ENCODE measurements at regions not wholly inside any gene's neighbourhood (a gene's known extent, or its start where the extent isn't known, plus 50 kb on each side); places are given as distances from the start of the nearest gene placed in this dataset.

- Histone ChIP-seq H3K4me1 (ENCODE audit: control insufficient read depth, extremely low read depth, insufficient read depth, low read length) (no peaks in the 10 kb centered on the region), H3K9me1 (replicated peaks; ENCODE audit: control insufficient read depth, extremely low read depth, insufficient read depth, low read length) (no peaks in the 10 kb centered on the region), H3K4me3 (replicated peaks in 1 of 3; ENCODE audit: insufficient read depth in 1 of 3, low read depth in 1 of 3, low read length in 3 of 3) (no peak overlapping the region), H3K9ac (replicated peaks; ENCODE audit: extremely low read depth, insufficient read depth, low read length) (no peak overlapping the region), H3K27ac (ENCODE audit: insufficient read depth, low read depth, low read length) (no peak overlapping the region), H3K36me3 (ENCODE audit: control insufficient read depth in 2 of 2, extremely low read depth in 1 of 2, insufficient read depth in 2 of 2, low read length in 2 of 2) (no peaks in the 10 kb centered on the region), H3K9me3 (replicated peaks; ENCODE audit: control insufficient read depth, insufficient read depth, low read length) (no peaks in the 10 kb centered on the region), H4K20me1 (replicated peaks; ENCODE audit: control insufficient read depth, extremely low read depth, insufficient read depth, low read length) (no peaks in the 10 kb centered on the region), H2AFZ (ENCODE audit: low read depth, low read length) (no peak overlapping the region), H3K4me2 (ENCODE audit: insufficient read depth, low read length) (no peak overlapping the region), H3K27me3 (ENCODE audit: control insufficient read depth in 2 of 2, insufficient read depth in 2 of 2, low read length in 2 of 2) (no peaks in the 10 kb centered on the region), H3K79me2 (ENCODE audit: control insufficient read depth, insufficient read depth, low read length) (no peaks in the 10 kb centered on the region)
- intact Hi-C loops (cut with micrococcal nuclease): no loop called here
- dilution Hi-C loops (cut with MboI; ENCODE audit: extremely low pct_ligation_motif_present, low sequenced_read_pairs): no loop called here
- CTCF ChIA-PET: no interaction called here
- BruUV-seq (replicated peaks): no TSS peak
- no peak for TF ChIP-seq MAX (IDR thresholded peaks at IDR 0.05; ENCODE audit: insufficient read depth, insufficient read length)
- TF ChIP-seq GATA2 (IDR thresholded peaks at IDR 0.05; ENCODE audit: insufficient read depth, insufficient read length, low read depth, low read length): no peak
- TF ChIP-seq FOS (IDR thresholded peaks at IDR 0.05; ENCODE audit: borderline replicate concordance, insufficient read depth, low read length): no peak
- TF ChIP-seq JUN (IDR thresholded peaks at IDR 0.05; ENCODE audit: borderline replicate concordance, insufficient read depth, insufficient read length, low read depth): no peak
- TF ChIP-seq MYC (IDR thresholded peaks at IDR 0.05; ENCODE audit: low read depth, low read length): no peak
- no peak for TF ChIP-seq EZH2 (IDR thresholded peaks at IDR 0.05; ENCODE audit: borderline replicate concordance, low read depth, low read length, severe bottlenecking)
- TF ChIP-seq POLR2AphosphoS5 (IDR thresholded peaks at IDR 0.05; ENCODE audit: insufficient read depth, low read depth, low read length): no peak
- no peak for TF ChIP-seq POLR2A (IDR thresholded peaks at IDR 0.05; ENCODE audit: low read depth, low read length)
- FAIRE-seq (no peak), DNase-seq (ENCODE audit: low read depth, low spot score) (no peak)
- POLR2A ChIA-PET: no interaction called here
Observed at GRCh38 chr3:10599444-10599843, 94.1 kb upstream of the ATP2B2 start.

GRCh38 chr3:10600296-10600714 is 94.9 kb upstream of the ATP2B2 start:
- Histone ChIP-seq H4K20me1 (replicated peaks; ENCODE audit: control insufficient read depth, extremely low read depth, insufficient read depth, low read length) (no peaks in the 10 kb centered on the region), H3K4me2 (ENCODE audit: insufficient read depth, low read length) (no peak overlapping the region), H3K27me3 (ENCODE audit: control insufficient read depth in 2 of 2, insufficient read depth in 2 of 2, low read length in 2 of 2) (no peaks in the 10 kb centered on the region), H3K27ac (ENCODE audit: insufficient read depth, low read depth, low read length) (no peak overlapping the region), H3K9me3 (replicated peaks; ENCODE audit: control insufficient read depth, insufficient read depth, low read length) (no peaks in the 10 kb centered on the region), H3K9ac (replicated peaks; ENCODE audit: extremely low read depth, insufficient read depth, low read length) (no peak overlapping the region), H3K79me2 (ENCODE audit: control insufficient read depth, insufficient read depth, low read length) (no peaks in the 10 kb centered on the region), H3K36me3 (ENCODE audit: control insufficient read depth in 2 of 2, extremely low read depth in 1 of 2, insufficient read depth in 2 of 2, low read length in 2 of 2) (no peaks in the 10 kb centered on the region), H3K4me3 (replicated peaks in 1 of 3; ENCODE audit: insufficient read depth in 1 of 3, low read depth in 1 of 3, low read length in 3 of 3) (no peak overlapping the region), H3K4me1 (ENCODE audit: control insufficient read depth, extremely low read depth, insufficient read depth, low read length) (no peaks in the 10 kb centered on the region), H3K9me1 (replicated peaks; ENCODE audit: control insufficient read depth, extremely low read depth, insufficient read depth, low read length) (no peaks in the 10 kb centered on the region), H2AFZ (ENCODE audit: low read depth, low read length) (no peak overlapping the region)
- CTCF ChIA-PET: no interaction called here
- no peak for DNase-seq (ENCODE audit: low read depth, low spot score)
- POLR2A ChIA-PET: no interaction called here
- dilution Hi-C loops (cut with MboI; ENCODE audit: extremely low pct_ligation_motif_present, low sequenced_read_pairs): no loop called here
- BruUV-seq (replicated peaks): no TSS peak
- intact Hi-C loops (cut with micrococcal nuclease): no loop called here
- TF ChIP-seq POLR2AphosphoS5 (IDR thresholded peaks at IDR 0.05; ENCODE audit: insufficient read depth, low read depth, low read length) (no peak), GATA2 (IDR thresholded peaks at IDR 0.05; ENCODE audit: insufficient read depth, insufficient read length, low read depth, low read length) (no peak), JUN (IDR thresholded peaks at IDR 0.05; ENCODE audit: borderline replicate concordance, insufficient read depth, insufficient read length, low read depth) (no peak), CTCF (IDR thresholded peaks at IDR 0.05; ENCODE audit: extremely low read depth in 1 of 2, insufficient read depth in 1 of 2, low read depth in 1 of 2, low read length in 2 of 2) (no peak), MYC (IDR thresholded peaks at IDR 0.05; ENCODE audit: low read depth, low read length) (no peak), FOS (IDR thresholded peaks at IDR 0.05; ENCODE audit: borderline replicate concordance, insufficient read depth, low read length) (no peak), POLR2A (IDR thresholded peaks at IDR 0.05; ENCODE audit: low read depth, low read length) (no peak), MAX (IDR thresholded peaks at IDR 0.05; ENCODE audit: insufficient read depth, insufficient read length) (no peak), EZH2 (IDR thresholded peaks at IDR 0.05; ENCODE audit: borderline replicate concordance, low read depth, low read length, severe bottlenecking) (no peak)
- FAIRE-seq: no peak
